ENCODE measurements at regions not wholly inside any gene's neighbourhood (a gene's known extent, or its start where the extent isn't known, plus 50 kb on each side); places are given as distances from the start of the nearest gene placed in this dataset.

GRCh38 chr13:47623862-47624261 lies 377.2 kb downstream of the SUCLA2 start:
- ATAC-seq, result no peak
- H3K27ac Mint-ChIP-seq, result no peak overlapping the region

DNA sequence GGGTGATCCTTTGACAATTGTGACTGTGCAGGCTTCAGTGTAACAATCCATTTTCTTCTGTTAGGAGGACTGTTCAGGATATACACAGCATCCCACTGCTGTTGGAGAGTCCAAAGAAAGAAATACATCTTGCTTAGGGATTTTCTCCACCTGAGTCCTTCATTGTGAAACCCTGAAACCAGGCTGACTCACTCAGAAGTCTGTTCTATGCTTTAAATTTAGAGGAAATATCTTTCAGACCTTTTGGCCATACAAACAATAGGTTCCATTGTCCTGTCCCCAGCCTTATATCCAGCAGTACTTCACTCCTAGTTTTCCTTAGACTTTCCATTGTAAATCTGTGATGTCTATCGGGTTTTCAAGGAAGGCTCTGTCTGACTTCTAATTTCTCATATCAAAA lies 379.1 kb downstream of the SUCLA2 start:
- Mint-ChIP-seq H3K36me3 (ENCODE audit: low read depth) (no peaks in the 10 kb centered on the region), H3K27ac (no peak overlapping the region), H3K27me3 (peaks cover 7% of the 10 kb centered on the region), H3K4me1 (no peaks in the 10 kb centered on the region), H3K4me3 (no peak overlapping the region)
- ATAC-seq (no peak), DNase-seq (no peak)
- no peaks in the 10 kb centered on the region for H3K9me3 ChIP-seq (ENCODE audit: control insufficient read depth, low read length, poor library complexity, severe bottlenecking)

More at GRCh38 chr13:47623862-47624261, 377.2 kb downstream of the SUCLA2 start:
- no peak overlapping the region for H3K4me3 Mint-ChIP-seq
- H3K36me3 Mint-ChIP-seq (ENCODE audit: low read depth), result no peaks in the 10 kb centered on the region
- peaks cover 7% of the 10 kb centered on the region for H3K27me3 Mint-ChIP-seq
- H3K9me3 ChIP-seq (ENCODE audit: control insufficient read depth, low read length, poor library complexity, severe bottlenecking), result no peaks in the 10 kb centered on the region
- no peaks in the 10 kb centered on the region for H3K4me1 Mint-ChIP-seq
- no peak for DNase-seq

DNA sequence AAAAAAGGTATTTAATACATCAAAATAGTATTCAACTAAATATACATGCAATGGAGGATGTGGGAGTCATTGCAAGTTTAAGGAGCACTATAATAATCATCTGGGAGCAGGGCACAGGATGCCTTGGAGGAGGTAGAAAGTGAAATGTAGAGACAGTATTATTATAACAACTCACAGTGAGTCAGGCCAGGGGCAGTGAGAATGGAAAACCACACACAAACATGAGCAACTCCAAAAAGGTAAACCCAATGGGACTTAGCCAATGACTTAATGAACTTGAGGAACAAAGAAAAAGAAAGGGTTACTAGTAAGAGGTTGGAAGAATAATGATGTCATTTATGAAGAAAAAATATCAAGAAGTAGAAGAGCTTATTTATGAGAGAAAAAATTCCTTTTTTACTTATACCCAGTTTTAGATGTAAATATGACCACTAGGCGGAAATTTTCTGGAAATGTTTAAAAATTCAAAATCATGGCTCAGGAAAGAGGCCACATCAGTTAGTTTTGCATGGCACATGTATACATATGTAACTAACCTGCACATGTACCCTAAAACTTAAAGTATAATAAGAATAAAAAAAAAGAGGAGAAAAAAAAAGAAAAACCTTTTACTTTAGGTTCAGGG lies 389.3 kb downstream of the SUCLA2 start:
- no peaks in the 10 kb centered on the region for H3K36me3 Mint-ChIP-seq (ENCODE audit: low read depth)
- no peaks in the 10 kb centered on the region for H3K27me3 Mint-ChIP-seq
- ATAC-seq, result no peak

GRCh38 chr13:47610687-47611086 lies 390.4 kb downstream of the SUCLA2 start:
- Mint-ChIP-seq H3K27me3 (no peaks in the 10 kb centered on the region), H3K27ac (no peak overlapping the region), H3K4me3 (no peak overlapping the region), H3K4me1 (no peaks in the 10 kb centered on the region), H3K36me3 (ENCODE audit: low read depth) (no peaks in the 10 kb centered on the region)
- no peak for ATAC-seq
- H3K9me3 ChIP-seq (ENCODE audit: control insufficient read depth, low read length, poor library complexity, severe bottlenecking), result no peaks in the 10 kb centered on the region
- no peak for DNase-seq

More for the DNA sequence above, 389.3 kb downstream of the SUCLA2 start:
- Mint-ChIP-seq H3K4me1 (no peaks in the 10 kb centered on the region), H3K27ac (no peak overlapping the region), H3K4me3 (no peak overlapping the region)
- no peak for DNase-seq
- no peaks in the 10 kb centered on the region for H3K9me3 ChIP-seq (ENCODE audit: control insufficient read depth, low read length, poor library complexity, severe bottlenecking)

DNA sequence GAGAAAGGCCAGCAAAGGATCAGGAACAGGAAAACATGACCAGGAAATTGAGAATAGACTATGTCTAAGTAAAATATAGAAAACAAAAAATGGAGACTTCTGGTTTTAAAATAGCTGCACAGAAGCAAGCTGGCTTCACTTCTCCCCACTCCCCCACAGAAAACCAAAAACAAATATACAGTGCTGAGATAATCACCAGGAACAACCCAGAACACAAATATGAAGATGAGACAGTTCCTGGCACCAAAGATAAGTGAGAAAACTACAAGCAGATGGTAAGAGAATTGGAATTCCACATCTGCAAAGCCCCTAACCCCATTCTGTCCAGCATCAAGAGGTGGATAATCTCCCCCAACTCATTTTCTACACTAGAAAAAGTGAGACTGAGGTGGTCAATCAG lies 397.7 kb downstream of the SUCLA2 start:
- DNase-seq (no peak), ATAC-seq (no peak)
- H3K4me1 Mint-ChIP-seq, result no peaks in the 10 kb centered on the region
- no peaks in the 10 kb centered on the region for H3K9me3 ChIP-seq (ENCODE audit: control insufficient read depth, low read length, poor library complexity, severe bottlenecking)
- peaks cover 5% of the 10 kb centered on the region for H3K27me3 Mint-ChIP-seq
- H3K27ac Mint-ChIP-seq, result no peak overlapping the region
- H3K36me3 Mint-ChIP-seq (ENCODE audit: low read depth), result peaks cover 2% of the 10 kb centered on the region
- H3K4me3 Mint-ChIP-seq, result no peak overlapping the region

DNA sequence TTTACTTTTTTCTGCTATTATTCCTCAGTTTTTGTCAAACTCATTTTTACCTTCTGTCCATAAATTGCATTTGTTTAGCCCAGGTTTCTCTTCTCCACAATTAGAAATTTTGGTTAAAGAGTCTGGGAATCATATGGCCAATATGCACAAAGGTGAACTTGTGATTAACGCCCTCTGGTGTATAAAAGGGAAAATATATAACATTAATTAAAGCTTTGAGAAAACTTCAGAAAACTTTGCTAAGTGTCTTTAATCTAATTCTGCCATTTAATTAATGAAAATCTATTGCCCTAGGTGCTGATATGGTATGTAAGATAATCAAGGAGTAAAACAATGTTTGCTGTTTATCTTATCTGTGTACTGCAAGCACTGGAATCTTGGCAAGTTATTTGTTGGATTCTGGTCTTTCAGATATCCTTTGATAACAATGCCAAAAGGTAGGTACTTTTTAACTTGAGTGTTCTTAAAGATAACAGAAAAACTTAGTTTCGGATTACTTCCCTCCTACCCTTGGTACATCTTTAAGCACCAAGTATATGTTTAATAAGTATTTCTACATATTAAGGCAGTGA lies 402.6 kb downstream of the SUCLA2 start:
- ATAC-seq, result no peak
- Mint-ChIP-seq H3K36me3 (ENCODE audit: low read depth) (peaks cover 2% of the 10 kb centered on the region), H3K4me3 (no peak overlapping the region), H3K27ac (no peak overlapping the region), H3K4me1 (no peaks in the 10 kb centered on the region), H3K27me3 (peaks cover 5% of the 10 kb centered on the region)
- H3K9me3 ChIP-seq (ENCODE audit: control insufficient read depth, low read length, poor library complexity, severe bottlenecking), result no peaks in the 10 kb centered on the region
- DNase-seq, result no peak

DNA sequence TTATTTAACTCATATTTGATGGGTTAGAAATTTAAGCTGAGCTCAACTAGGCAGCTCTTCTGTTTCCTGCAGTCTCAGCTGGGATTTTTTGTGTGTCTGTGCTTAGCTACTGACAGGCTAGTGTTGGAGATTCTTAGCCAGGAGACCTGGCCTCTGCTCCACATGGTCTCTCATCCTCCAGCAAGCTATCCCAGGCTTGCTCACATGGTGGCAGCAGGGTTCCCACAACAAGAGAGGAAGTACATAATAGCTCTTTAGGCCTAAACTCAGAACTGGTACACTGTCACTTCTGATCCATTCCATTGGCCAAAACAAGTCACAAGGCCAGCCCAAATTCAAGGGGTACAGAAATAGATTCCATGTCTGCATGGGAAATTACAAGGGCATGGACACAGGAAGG lies 406.2 kb downstream of the SUCLA2 start:
- ATAC-seq (no peak), DNase-seq (no peak)
- no peak overlapping the region for H3K27ac Mint-ChIP-seq
- H3K36me3 Mint-ChIP-seq (ENCODE audit: low read depth), result no peaks in the 10 kb centered on the region
- H3K4me1 Mint-ChIP-seq, result no peaks in the 10 kb centered on the region
- H3K9me3 ChIP-seq (ENCODE audit: control insufficient read depth, low read length, poor library complexity, severe bottlenecking), result no peaks in the 10 kb centered on the region
- H3K4me3 Mint-ChIP-seq, result no peak overlapping the region
- peaks cover 5% of the 10 kb centered on the region for H3K27me3 Mint-ChIP-seq

DNA sequence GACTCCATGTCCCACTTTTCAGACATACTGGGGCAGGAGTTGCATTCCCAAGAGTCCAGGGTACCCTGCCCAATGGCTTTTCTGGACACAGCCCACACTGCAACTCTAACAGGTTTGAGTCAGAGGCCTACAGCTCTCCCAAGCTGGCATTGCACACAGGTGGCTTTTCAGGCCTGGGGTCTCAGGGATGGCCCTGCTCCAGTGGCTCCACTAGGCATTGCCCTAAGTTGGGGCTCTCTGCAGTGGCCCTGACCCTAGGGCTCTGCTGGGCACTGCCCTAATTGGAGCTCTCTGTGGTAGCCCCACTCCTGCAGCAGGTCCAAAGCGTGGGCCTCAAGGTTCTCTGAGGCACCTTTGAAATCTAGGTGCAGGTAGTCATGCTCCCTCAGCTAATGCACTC lies 408.8 kb downstream of the SUCLA2 start:
- no peak overlapping the region for H3K27ac Mint-ChIP-seq
- no peaks in the 10 kb centered on the region for H3K36me3 Mint-ChIP-seq (ENCODE audit: low read depth)
- no peaks in the 10 kb centered on the region for H3K27me3 Mint-ChIP-seq
- no peak overlapping the region for H3K4me3 Mint-ChIP-seq
- ATAC-seq (no peak), DNase-seq (no peak)
- H3K9me3 ChIP-seq (ENCODE audit: control insufficient read depth, low read length, poor library complexity, severe bottlenecking), result no peaks in the 10 kb centered on the region
- no peaks in the 10 kb centered on the region for H3K4me1 Mint-ChIP-seq

- Mint-ChIP-seq H3K27me3 (no peaks in the 10 kb centered on the region), H3K36me3 (ENCODE audit: low read depth) (no peaks in the 10 kb centered on the region)
Observed at GRCh38 chr13:47588676-47589075, 412.4 kb downstream of the SUCLA2 start.

DNA sequence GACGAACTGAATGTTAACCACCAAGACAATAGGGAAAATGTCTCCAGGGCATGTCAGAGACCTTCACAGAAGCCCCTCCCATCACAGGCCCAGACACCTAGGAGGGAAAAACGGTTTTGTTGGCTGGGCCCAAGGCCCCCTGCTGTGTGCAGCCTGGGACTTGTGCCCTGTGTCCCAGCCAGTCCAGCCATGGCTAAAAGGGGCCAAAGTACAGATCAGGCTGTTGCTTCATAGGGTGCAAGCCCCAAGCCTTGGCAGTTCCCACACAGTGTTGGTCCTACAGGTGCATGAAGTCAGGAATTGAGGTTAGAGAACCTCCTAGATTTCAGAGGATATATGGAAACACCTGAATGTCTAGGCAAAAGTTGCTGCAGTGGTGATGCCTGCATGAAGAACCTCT lies 428.7 kb downstream of the SUCLA2 start:
- ATAC-seq, result no peak
- H3K27me3 Mint-ChIP-seq, result no peaks in the 10 kb centered on the region
- DNase-seq, result no peak
- no peaks in the 10 kb centered on the region for H3K9me3 ChIP-seq (ENCODE audit: control insufficient read depth, low read length, poor library complexity, severe bottlenecking)
- no peak overlapping the region for H3K4me3 Mint-ChIP-seq
- no peaks in the 10 kb centered on the region for H3K4me1 Mint-ChIP-seq
- no peaks in the 10 kb centered on the region for H3K36me3 Mint-ChIP-seq (ENCODE audit: low read depth)
- no peak overlapping the region for H3K27ac Mint-ChIP-seq

More at GRCh38 chr13:47588676-47589075, 412.4 kb downstream of the SUCLA2 start:
- Mint-ChIP-seq H3K4me3 (no peak overlapping the region), H3K27ac (no peak overlapping the region), H3K4me1 (no peaks in the 10 kb centered on the region)
- no peaks in the 10 kb centered on the region for H3K9me3 ChIP-seq (ENCODE audit: control insufficient read depth, low read length, poor library complexity, severe bottlenecking)
- ATAC-seq (no peak), DNase-seq (no peak)

GRCh38 chr13:47564041-47564440 lies 437.0 kb downstream of the SUCLA2 start:
- no peak overlapping the region for H3K27ac Mint-ChIP-seq
- ATAC-seq (no peak), DNase-seq (no peak)
- H3K27me3 Mint-ChIP-seq, result no peaks in the 10 kb centered on the region
- no peaks in the 10 kb centered on the region for H3K9me3 ChIP-seq (ENCODE audit: control insufficient read depth, low read length, poor library complexity, severe bottlenecking)
- H3K4me1 Mint-ChIP-seq, result no peaks in the 10 kb centered on the region
- H3K36me3 Mint-ChIP-seq (ENCODE audit: low read depth), result no peaks in the 10 kb centered on the region
- H3K4me3 Mint-ChIP-seq, result no peak overlapping the region

- Mint-ChIP-seq H3K4me3 (no peak overlapping the region), H3K27me3 (peaks cover 12% of the 10 kb centered on the region), H3K4me1 (no peaks in the 10 kb centered on the region), H3K36me3 (ENCODE audit: low read depth) (no peaks in the 10 kb centered on the region), H3K27ac (no peak overlapping the region)
- H3K9me3 ChIP-seq (ENCODE audit: control insufficient read depth, low read length, poor library complexity, severe bottlenecking), result no peaks in the 10 kb centered on the region
- ATAC-seq (no peak), DNase-seq (no peak)
Observed at GRCh38 chr13:47556703-47557102, 444.4 kb downstream of the SUCLA2 start.

- Mint-ChIP-seq H3K27ac (no peak overlapping the region), H3K4me1 (no peaks in the 10 kb centered on the region), H3K36me3 (ENCODE audit: low read depth) (no peaks in the 10 kb centered on the region), H3K27me3 (peaks cover 12% of the 10 kb centered on the region), H3K4me3 (no peak overlapping the region)
- no peaks in the 10 kb centered on the region for H3K9me3 ChIP-seq (ENCODE audit: control insufficient read depth, low read length, poor library complexity, severe bottlenecking)
- ATAC-seq (no peak), DNase-seq (no peak)
Observed at GRCh38 chr13:47555235-47555634, 445.8 kb downstream of the SUCLA2 start.

DNA sequence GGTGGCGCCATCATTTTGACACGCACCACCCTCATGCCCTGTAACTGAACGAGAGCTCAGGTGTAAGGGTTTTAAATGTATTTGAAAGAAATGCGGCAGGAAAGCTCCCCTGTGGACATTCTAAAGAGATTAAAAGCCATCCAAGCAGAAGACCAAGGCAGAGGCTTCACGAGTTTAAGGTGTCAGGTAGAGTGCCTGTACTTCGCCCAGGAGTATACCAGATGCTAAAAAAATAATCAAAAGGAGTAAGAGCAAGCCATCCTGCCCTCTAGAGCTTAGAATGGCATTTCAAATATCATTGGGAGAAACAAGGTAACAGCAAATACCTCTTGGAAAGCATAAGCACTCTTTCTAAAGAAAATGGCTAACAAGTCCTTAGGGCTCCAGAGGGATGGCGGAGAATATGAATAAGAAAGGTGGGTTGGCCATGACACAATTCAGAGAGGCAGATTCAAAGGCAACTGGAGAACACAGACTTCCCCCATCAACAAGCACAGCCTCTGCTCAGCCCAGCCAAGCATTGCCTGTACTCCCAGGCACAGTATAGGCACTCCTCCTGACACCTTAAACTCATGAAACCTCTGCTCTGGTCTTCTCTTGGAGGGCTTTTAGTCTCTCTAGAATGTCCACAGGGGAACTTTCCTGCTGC lies 447.6 kb downstream of the SUCLA2 start:
- Mint-ChIP-seq H3K27me3 (peaks cover 17% of the 10 kb centered on the region), H3K27ac (no peak overlapping the region), H3K4me1 (no peaks in the 10 kb centered on the region), H3K4me3 (no peak overlapping the region), H3K36me3 (ENCODE audit: low read depth) (no peaks in the 10 kb centered on the region)
- no peaks in the 10 kb centered on the region for H3K9me3 ChIP-seq (ENCODE audit: control insufficient read depth, low read length, poor library complexity, severe bottlenecking)
- DNase-seq (no peak), ATAC-seq (no peak)
